GM23248 (cell line): ENCODE measurements at regions not wholly inside any gene's neighbourhood (a gene's known extent, or its start where the extent isn't known, plus 50 kb on each side); places are given as distances from the start of the nearest gene placed in this dataset.

ENCODE experiments used
- DNase-seq: peaks from one replicate; pipeline ENCODE4 v3.0.0-alpha.2; 2015
- H2AFZ ChIP-seq: fragments of 200-600 bp; sonication (generic); 2 replicates; pipeline ENCODE4 v1.6.1; 2016; ENCODE audit warnings: antibody characterized with exemption
- H3F3A ChIP-seq: fragments of 200-600 bp; sonication (generic); 2 replicates; pipeline ENCODE4 v1.6.1; 2016; ENCODE audit warnings: mild to moderate bottlenecking, antibody characterized with exemption, mixed run types; ENCODE audit not compliant: insufficient read depth
- H3K27ac ChIP-seq: fragments of 200-600 bp; sonication (generic); 2 replicates; pipeline ENCODE4 v1.5.1; 2016; ENCODE audit warnings: mild to moderate bottlenecking
- H3K27me3 ChIP-seq: fragments of 200-600 bp; sonication (generic); replicated peaks from 2 replicates; pipeline ENCODE4 v1.6.1; 2016; ENCODE audit warnings: mild to moderate bottlenecking; ENCODE audit not compliant: insufficient read depth
- H3K36me3 ChIP-seq: fragments of 200-600 bp; sonication (generic); 2 replicates; pipeline ENCODE4 v1.6.1; 2016; ENCODE audit warnings: low read depth, mild to moderate bottlenecking
- H3K4me1 ChIP-seq: fragments of 200-600 bp; sonication (generic); 2 replicates; pipeline ENCODE4 v1.6.1; 2016; ENCODE audit warnings: mild to moderate bottlenecking; ENCODE audit not compliant: insufficient read depth
- H3K4me2 ChIP-seq: fragments of 200-600 bp; sonication (generic); one replicate; pipeline ENCODE4 v1.6.1; 2016; ENCODE audit warnings: mild to moderate bottlenecking; ENCODE audit not compliant: unreplicated experiment
- H3K4me3 ChIP-seq: fragments of 200-600 bp; sonication (generic); 2 replicates; pipeline ENCODE4 v1.5.1; 2016; ENCODE audit warnings: mild to moderate bottlenecking
- H3K79me2 ChIP-seq: fragments of 200-600 bp; sonication (generic); 2 replicates; pipeline ENCODE4 v1.6.1; 2016; ENCODE audit warnings: mild to moderate bottlenecking; ENCODE audit not compliant: insufficient read depth
- H3K9ac ChIP-seq: fragments of 200-600 bp; sonication (generic); 2 replicates; pipeline ENCODE4 v1.6.1; 2016; ENCODE audit warnings: mild to moderate bottlenecking
- H3K9me2 ChIP-seq: fragments of 200-600 bp; sonication (generic); 2 replicates; pipeline ENCODE4 v1.6.1; 2016; ENCODE audit warnings: mixed run types, mild to moderate bottlenecking, moderate library complexity; ENCODE audit not compliant: insufficient read depth
- H3K9me3 ChIP-seq: fragments of 200-600 bp; sonication (generic); one replicate; pipeline ENCODE4 v1.6.1; 2017; ENCODE audit warnings: low read depth
- H4K20me1 ChIP-seq: fragments of 200-600 bp; sonication (generic); 2 replicates; pipeline ENCODE4 v1.6.0; 2016; ENCODE audit not compliant: insufficient read depth
- EZH2 ChIP-seq: fragments of 200-600 bp; sonication (generic); IDR thresholded peaks from 2 replicates; pipeline ENCODE4 v1.6.1; 2018; ENCODE audit warnings: antibody characterized with exemption, mild to moderate bottlenecking; ENCODE audit not compliant: insufficient read depth, poor library complexity, severe bottlenecking
- EZH2phosphoT487 ChIP-seq: fragments of 200-600 bp; sonication (generic); IDR thresholded peaks from 2 replicates; pipeline ENCODE4 v1.6.1; 2018; ENCODE audit warnings: antibody characterized with exemption, moderate library complexity, mild to moderate bottlenecking, low read depth; ENCODE audit not compliant: insufficient read depth
- WGBS, 2 experiments: methylation state at CpG; one replicate each; pipeline ENCODE4 v1.1.6; 2015 to 2017; ENCODE audit warnings: low lambda C conversion rate in 2 of 2, low coverage in 1 of 2; ENCODE audit errors: missing lambda C conversion rate in 2 of 2; 5-methylcytosine and 5-hydroxymethylcytosine counted together
- in situ Hi-C: fragments of 300-500 bp; cut with MboI; formaldehyde crosslinking; loops from 2 replicates; pipeline ENCODE4 v1.15.0; 2020

DNA sequence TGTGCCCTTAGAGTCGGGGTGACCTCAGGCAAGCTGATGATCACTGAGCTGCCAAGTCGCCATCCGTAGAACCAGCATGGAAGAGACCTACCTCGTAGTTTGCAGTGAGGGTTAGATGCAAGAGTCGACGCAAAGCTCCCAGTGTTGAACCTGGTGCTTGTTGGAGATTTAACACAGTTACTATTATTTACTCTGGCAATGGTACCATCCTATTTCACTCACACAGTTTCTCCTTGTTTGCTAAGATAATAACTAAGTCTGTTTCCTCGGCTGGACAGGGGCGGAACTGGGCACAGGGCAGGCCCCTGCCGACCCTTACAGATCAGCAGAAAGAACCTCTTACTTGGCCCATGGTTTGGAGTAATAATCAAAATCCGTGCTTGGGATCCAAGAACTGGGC lies 85.5 kb downstream of the ACAA2 start:
- Histone ChIP-seq H3K79me2 (no peaks in the 10 kb centered on the region), H3K27me3 (no peaks in the 10 kb centered on the region), H3F3A (peaks cover 10% of the 10 kb centered on the region; the same call in 1 of the 2 replicates), H3K9me2 (no peaks in the 10 kb centered on the region), H3K4me2 (no peak overlapping the region), H3K4me1 (peaks cover 23% of the 10 kb centered on the region), H3K36me3 (no peaks in the 10 kb centered on the region), H3K9ac (no peak overlapping the region), H2AFZ (no peak overlapping the region), H3K4me3 (no peak overlapping the region), H4K20me1 (no peaks in the 10 kb centered on the region), H3K27ac (no peak overlapping the region), H3K9me3 (no peaks in the 10 kb centered on the region)
- no peak for DNase-seq
- WGBS, 2 experiments, result 89 to 91% methylated on average over 10 of the region's 10 CpGs
- TF ChIP-seq EZH2, result no peak
- no peak for TF ChIP-seq EZH2phosphoT487
- in situ Hi-C loops, result no loop called here

DNA sequence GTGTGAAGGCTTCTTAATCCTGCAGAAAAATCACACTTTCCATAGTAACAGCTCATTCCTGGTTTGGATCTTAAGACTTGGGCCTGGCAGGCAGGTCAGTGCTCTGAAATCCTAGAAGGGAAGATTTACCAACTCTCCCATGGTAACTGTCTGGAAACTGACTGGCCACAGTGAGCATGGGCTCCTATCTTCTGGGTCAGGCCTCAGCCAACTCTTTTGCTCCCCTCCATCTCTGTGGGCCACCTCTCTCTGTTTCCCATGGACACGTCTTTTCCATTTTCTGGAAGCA lies 86.7 kb downstream of the ACAA2 start:
- WGBS, 2 experiments, result 50 to 71% methylated on average over 1 of the region's 1 CpG
- Histone ChIP-seq H3K27ac (peak overlapping the region; percentile 77), H3K9ac (peak overlapping the region; percentile 57)

DNA sequence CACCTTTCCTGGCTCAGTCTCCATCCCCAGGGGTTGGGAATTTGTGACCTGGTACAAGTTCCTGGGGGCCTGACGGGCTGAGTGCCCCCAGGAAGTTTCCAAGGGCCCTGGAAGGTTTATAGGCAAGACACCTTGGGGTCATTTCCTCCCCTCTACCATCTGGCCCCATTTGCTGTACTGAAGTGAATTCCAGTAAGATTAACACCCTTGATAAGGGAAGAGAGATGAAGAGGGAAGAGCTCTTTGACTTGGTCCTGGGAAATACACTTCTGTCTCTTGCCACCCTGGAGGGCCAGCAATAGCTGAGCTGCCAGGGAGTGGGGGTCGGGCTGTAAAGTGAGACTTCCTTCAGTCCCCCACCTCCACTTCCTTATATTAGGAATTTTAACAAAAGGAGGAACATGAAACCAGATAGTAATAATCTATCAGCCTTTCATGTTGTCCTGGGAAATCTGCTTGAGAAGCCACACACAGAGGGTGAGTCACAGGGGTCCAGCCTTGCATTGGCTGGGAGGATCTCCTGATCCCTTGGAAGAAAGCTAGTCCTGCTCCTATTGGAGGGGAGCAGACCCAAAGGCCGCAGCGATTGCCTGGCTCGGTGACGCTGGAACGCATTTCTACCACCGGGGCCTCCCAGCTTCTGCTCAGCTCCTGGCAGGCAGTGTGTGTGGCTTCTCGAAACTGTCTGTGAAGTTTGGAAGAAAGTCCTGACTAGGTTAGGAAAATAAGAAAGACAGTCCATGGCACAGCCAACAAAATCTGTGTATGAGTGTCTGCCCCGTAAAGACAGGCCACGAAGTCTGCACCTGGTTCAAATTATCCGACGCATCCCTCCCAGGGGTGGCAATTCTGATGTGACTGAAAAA lies 87.3 kb downstream of the ACAA2 start:
- Histone ChIP-seq H3K9me3 (no peaks in the 10 kb centered on the region), H3K4me3 (peak overlapping the region; percentile 17; the same call in 1 of the 2 replicates), H3F3A (peaks cover 10% of the 10 kb centered on the region; the same call in 1 of the 2 replicates), H3K36me3 (no peaks in the 10 kb centered on the region), H2AFZ (peak overlapping the region; percentile 68), H4K20me1 (no peaks in the 10 kb centered on the region), H3K9me2 (no peaks in the 10 kb centered on the region), H3K79me2 (no peaks in the 10 kb centered on the region), H3K27me3 (no peaks in the 10 kb centered on the region), H3K27ac (peak overlapping the region; percentile 77), H3K4me2 (peak overlapping the region; percentile 24), H3K9ac (peak overlapping the region; percentile 57), H3K4me1 (peaks cover 23% of the 10 kb centered on the region)
- TF ChIP-seq EZH2phosphoT487, result no peak
- WGBS, 2 experiments, result 11 to 15% methylated on average over 12 to 13 of the region's 13 CpGs
- DNase-seq, result peak; percentile 95
- in situ Hi-C loops, result no loop called here

More for the DNA sequence above, 86.7 kb downstream of the ACAA2 start:
- Histone ChIP-seq H3K9me2 (no peaks in the 10 kb centered on the region), H4K20me1 (no peaks in the 10 kb centered on the region), H3K79me2 (no peaks in the 10 kb centered on the region), H3K36me3 (no peaks in the 10 kb centered on the region), H2AFZ (peak overlapping the region; percentile 68), H3F3A (peaks cover 10% of the 10 kb centered on the region; the same call in 1 of the 2 replicates), H3K4me2 (peak overlapping the region; percentile 24), H3K27me3 (no peaks in the 10 kb centered on the region), H3K9me3 (no peaks in the 10 kb centered on the region), H3K4me3 (peak overlapping the region; percentile 17; the same call in 1 of the 2 replicates), H3K4me1 (peaks cover 23% of the 10 kb centered on the region)
- no peak for DNase-seq
- in situ Hi-C loops, result no loop called here
- TF ChIP-seq EZH2phosphoT487, result no peak
- no peak for TF ChIP-seq EZH2

DNA sequence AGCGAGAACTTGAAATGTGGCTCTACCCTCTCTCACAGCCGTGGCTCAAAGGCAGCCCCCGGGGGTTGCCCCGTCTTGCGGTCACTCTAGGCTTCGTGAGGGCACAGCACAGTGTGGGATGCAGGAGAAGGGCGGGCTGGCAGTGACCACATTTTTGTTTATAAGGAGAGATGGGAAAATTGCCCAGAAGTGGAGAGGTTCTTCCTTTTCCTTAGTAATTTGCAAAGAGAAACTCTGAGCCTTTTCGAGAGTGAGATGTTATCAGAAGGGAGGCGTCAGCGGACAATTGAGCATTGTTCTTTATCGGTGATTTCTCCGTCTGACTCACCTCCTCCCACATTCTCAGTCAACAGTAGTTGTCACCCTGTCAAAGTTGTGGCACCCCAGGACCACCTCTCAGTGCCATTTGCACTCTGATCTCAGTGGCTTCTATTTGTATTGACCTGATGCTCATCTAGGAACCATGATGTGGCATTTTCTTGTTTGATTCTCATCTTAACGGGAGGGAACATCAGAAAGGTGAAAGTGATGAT lies 89.6 kb downstream of the ACAA2 start:
- Histone ChIP-seq H3K4me2 (no peak overlapping the region), H2AFZ (no peak overlapping the region), H3K27me3 (no peaks in the 10 kb centered on the region), H3F3A (peaks cover 10% of the 10 kb centered on the region; the same call in 1 of the 2 replicates), H3K27ac (no peak overlapping the region), H3K4me1 (peaks cover 16% of the 10 kb centered on the region), H3K9ac (no peak overlapping the region), H3K9me3 (no peaks in the 10 kb centered on the region), H3K4me3 (no peak overlapping the region), H3K9me2 (no peaks in the 10 kb centered on the region), H3K79me2 (no peaks in the 10 kb centered on the region), H3K36me3 (no peaks in the 10 kb centered on the region), H4K20me1 (no peaks in the 10 kb centered on the region)
- in situ Hi-C loops, result no loop called here
- DNase-seq, result no peak
- 88 to 93% methylated on average over 13 of the region's 13 CpGs for WGBS, 2 experiments
- TF ChIP-seq EZH2phosphoT487 (no peak), EZH2 (no peak)
